ENCODE measurements at regions not wholly inside any gene's neighbourhood (a gene's known extent, or its start where the extent isn't known, plus 50 kb on each side); places are given as distances from the start of the nearest gene placed in this dataset.

DNA sequence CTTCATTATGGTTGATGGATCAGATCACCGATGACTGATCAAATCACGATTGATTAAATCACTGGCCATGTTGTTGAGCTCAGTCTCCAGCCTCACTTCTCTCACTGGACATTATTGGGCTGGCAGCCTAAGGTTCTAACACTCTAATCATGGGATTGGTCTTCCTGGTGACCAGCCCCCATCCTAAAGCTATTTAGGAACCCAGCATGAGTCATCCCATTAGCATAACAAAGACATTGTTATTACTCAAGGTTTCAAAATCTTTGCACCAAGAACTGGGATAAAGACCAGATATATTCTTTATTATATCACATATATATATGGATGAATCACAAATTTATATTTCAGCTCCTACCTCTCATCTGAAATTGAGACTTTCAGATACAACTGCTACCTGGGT, 272.1 kb upstream of the IL12B start:
- no TSS peak for BruUV-seq (replicated peaks)
- intact Hi-C loops (cut with micrococcal nuclease): no loop called here

DNA sequence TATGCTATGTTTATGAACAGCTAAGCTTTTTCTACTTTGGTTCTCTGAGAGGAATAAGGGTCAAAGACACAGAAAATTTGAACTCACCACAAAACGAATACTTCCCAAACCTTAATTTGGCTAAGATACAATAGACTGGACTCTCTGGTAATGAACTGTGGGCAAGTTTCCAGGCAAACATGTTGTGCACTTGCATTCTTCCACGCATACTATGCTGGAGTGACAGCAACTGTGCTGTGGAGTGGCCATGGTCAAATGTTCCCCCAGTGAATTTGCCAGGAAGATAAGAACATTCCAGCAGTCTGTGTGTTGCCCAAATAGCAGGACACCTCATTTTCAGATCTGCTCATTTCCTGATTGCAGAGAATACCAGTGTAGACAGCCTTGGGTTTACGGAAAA, 275.3 kb upstream of the IL12B start:
- DNase-seq (ENCODE audit: low read depth, low spot score): no peak
- no TSS peak for BruUV-seq (replicated peaks)
- no peaks in the 10 kb centered on the region for H3K9me3 ChIP-seq (replicated peaks; ENCODE audit: control insufficient read depth, insufficient read depth, low read length)
- H3K4me2 ChIP-seq (ENCODE audit: insufficient read depth, low read length): no peak overlapping the region
- intact Hi-C loops (cut with micrococcal nuclease) (no loop called here), dilution Hi-C loops (cut with MboI; ENCODE audit: extremely low pct_ligation_motif_present, low sequenced_read_pairs) (no loop called here)
- H4K20me1 ChIP-seq (replicated peaks; ENCODE audit: control insufficient read depth, extremely low read depth, insufficient read depth, low read length): no peaks in the 10 kb centered on the region
- no peaks in the 10 kb centered on the region for H3K27me3 ChIP-seq (ENCODE audit: control insufficient read depth in 2 of 2, insufficient read depth in 2 of 2, low read length in 2 of 2)
- H3K79me2 ChIP-seq (ENCODE audit: control insufficient read depth, insufficient read depth, low read length): no peaks in the 10 kb centered on the region
- H3K27ac ChIP-seq (ENCODE audit: insufficient read depth, low read depth, low read length): no peak overlapping the region
- H3K4me3 ChIP-seq (replicated peaks in 1 of 3; ENCODE audit: insufficient read depth in 1 of 3, low read depth in 1 of 3, low read length in 3 of 3): no peak overlapping the region
- H3K9me1 ChIP-seq (replicated peaks; ENCODE audit: control insufficient read depth, extremely low read depth, insufficient read depth, low read length): no peaks in the 10 kb centered on the region
- ChIA-PET CTCF (no interaction called here), POLR2A (no interaction called here)
- H3K36me3 ChIP-seq (ENCODE audit: control insufficient read depth in 2 of 2, extremely low read depth in 1 of 2, insufficient read depth in 2 of 2, low read length in 2 of 2): no peaks in the 10 kb centered on the region
- H3K4me1 ChIP-seq (ENCODE audit: control insufficient read depth, extremely low read depth, insufficient read depth, low read length): no peaks in the 10 kb centered on the region
- no peak for FAIRE-seq
- TF ChIP-seq JUN (IDR thresholded peaks at IDR 0.05; ENCODE audit: borderline replicate concordance, insufficient read depth, insufficient read length, low read depth): no peak
- no peak for TF ChIP-seq FOS (IDR thresholded peaks at IDR 0.05; ENCODE audit: borderline replicate concordance, insufficient read depth, low read length)
- no peak for TF ChIP-seq EZH2 (IDR thresholded peaks at IDR 0.05; ENCODE audit: borderline replicate concordance, low read depth, low read length, severe bottlenecking)
- no peak for TF ChIP-seq POLR2AphosphoS5 (IDR thresholded peaks at IDR 0.05; ENCODE audit: insufficient read depth, low read depth, low read length)
- TF ChIP-seq, protein P1, sequence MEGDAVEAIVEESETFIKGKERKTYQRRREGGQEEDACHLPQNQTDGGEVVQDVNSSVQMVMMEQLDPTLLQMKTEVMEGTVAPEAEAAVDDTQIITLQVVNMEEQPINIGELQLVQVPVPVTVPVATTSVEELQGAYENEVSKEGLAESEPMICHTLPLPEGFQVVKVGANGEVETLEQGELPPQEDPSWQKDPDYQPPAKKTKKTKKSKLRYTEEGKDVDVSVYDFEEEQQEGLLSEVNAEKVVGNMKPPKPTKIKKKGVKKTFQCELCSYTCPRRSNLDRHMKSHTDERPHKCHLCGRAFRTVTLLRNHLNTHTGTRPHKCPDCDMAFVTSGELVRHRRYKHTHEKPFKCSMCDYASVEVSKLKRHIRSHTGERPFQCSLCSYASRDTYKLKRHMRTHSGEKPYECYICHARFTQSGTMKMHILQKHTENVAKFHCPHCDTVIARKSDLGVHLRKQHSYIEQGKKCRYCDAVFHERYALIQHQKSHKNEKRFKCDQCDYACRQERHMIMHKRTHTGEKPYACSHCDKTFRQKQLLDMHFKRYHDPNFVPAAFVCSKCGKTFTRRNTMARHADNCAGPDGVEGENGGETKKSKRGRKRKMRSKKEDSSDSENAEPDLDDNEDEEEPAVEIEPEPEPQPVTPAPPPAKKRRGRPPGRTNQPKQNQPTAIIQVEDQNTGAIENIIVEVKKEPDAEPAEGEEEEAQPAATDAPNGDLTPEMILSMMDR (IDR thresholded peaks at IDR 0.05; ENCODE audit: extremely low read depth in 1 of 2, insufficient read depth in 1 of 2, low read depth in 1 of 2, low read length in 2 of 2): no peak
- TF ChIP-seq, protein P2, sequence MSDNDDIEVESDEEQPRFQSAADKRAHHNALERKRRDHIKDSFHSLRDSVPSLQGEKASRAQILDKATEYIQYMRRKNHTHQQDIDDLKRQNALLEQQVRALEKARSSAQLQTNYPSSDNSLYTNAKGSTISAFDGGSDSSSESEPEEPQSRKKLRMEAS (IDR thresholded peaks at IDR 0.05; ENCODE audit: insufficient read depth, insufficient read length): no peak
- TF ChIP-seq GATA2 (IDR thresholded peaks at IDR 0.05; ENCODE audit: insufficient read depth, insufficient read length, low read depth, low read length): no peak
- TF ChIP-seq POLR2A (IDR thresholded peaks at IDR 0.05; ENCODE audit: low read depth, low read length): no peak
- no peak for TF ChIP-seq MYC (IDR thresholded peaks at IDR 0.05; ENCODE audit: low read depth, low read length)
- no peak overlapping the region for H2AFZ ChIP-seq (ENCODE audit: low read depth, low read length)
- no peak overlapping the region for H3K9ac ChIP-seq (replicated peaks; ENCODE audit: extremely low read depth, insufficient read depth, low read length)

More for the DNA sequence above, 272.1 kb upstream of the IL12B start:
- ChIA-PET CTCF (no interaction called here), POLR2A (no interaction called here)
- no peak overlapping the region for H3K9ac ChIP-seq (replicated peaks; ENCODE audit: extremely low read depth, insufficient read depth, low read length)
- H3K4me2 ChIP-seq (ENCODE audit: insufficient read depth, low read length): no peak overlapping the region
- no peak for FAIRE-seq
- H3K27me3 ChIP-seq (ENCODE audit: control insufficient read depth in 2 of 2, insufficient read depth in 2 of 2, low read length in 2 of 2): no peaks in the 10 kb centered on the region
- no peak for TF ChIP-seq EZH2 (IDR thresholded peaks at IDR 0.05; ENCODE audit: borderline replicate concordance, low read depth, low read length, severe bottlenecking)
- no peak for TF ChIP-seq GATA2 (IDR thresholded peaks at IDR 0.05; ENCODE audit: insufficient read depth, insufficient read length, low read depth, low read length)
- TF ChIP-seq, protein P1 (IDR thresholded peaks at IDR 0.05; ENCODE audit: extremely low read depth in 1 of 2, insufficient read depth in 1 of 2, low read depth in 1 of 2, low read length in 2 of 2): no peak
- TF ChIP-seq POLR2A (IDR thresholded peaks at IDR 0.05; ENCODE audit: low read depth, low read length): no peak
- TF ChIP-seq JUN (IDR thresholded peaks at IDR 0.05; ENCODE audit: borderline replicate concordance, insufficient read depth, insufficient read length, low read depth): peak; percentile 11
- DNase-seq (ENCODE audit: low read depth, low spot score): no peak
- H3K4me1 ChIP-seq (ENCODE audit: control insufficient read depth, extremely low read depth, insufficient read depth, low read length): no peaks in the 10 kb centered on the region
- H3K9me1 ChIP-seq (replicated peaks; ENCODE audit: control insufficient read depth, extremely low read depth, insufficient read depth, low read length): no peaks in the 10 kb centered on the region
- dilution Hi-C loops (cut with MboI; ENCODE audit: extremely low pct_ligation_motif_present, low sequenced_read_pairs): no loop called here
- no peaks in the 10 kb centered on the region for H3K79me2 ChIP-seq (ENCODE audit: control insufficient read depth, insufficient read depth, low read length)
- no peak overlapping the region for H3K4me3 ChIP-seq (replicated peaks in 1 of 3; ENCODE audit: insufficient read depth in 1 of 3, low read depth in 1 of 3, low read length in 3 of 3)
- H3K27ac ChIP-seq (ENCODE audit: insufficient read depth, low read depth, low read length): no peak overlapping the region
- H4K20me1 ChIP-seq (replicated peaks; ENCODE audit: control insufficient read depth, extremely low read depth, insufficient read depth, low read length): no peaks in the 10 kb centered on the region
- no peaks in the 10 kb centered on the region for H3K36me3 ChIP-seq (ENCODE audit: control insufficient read depth in 2 of 2, extremely low read depth in 1 of 2, insufficient read depth in 2 of 2, low read length in 2 of 2)
- H3K9me3 ChIP-seq (replicated peaks; ENCODE audit: control insufficient read depth, insufficient read depth, low read length): no peaks in the 10 kb centered on the region
- no peak overlapping the region for H2AFZ ChIP-seq (ENCODE audit: low read depth, low read length)
